Dendritic cell treated with granulocyte-macrophage colony-stimulating factor and Interleukin-4, amounts not matched to agents 40 ng/mL and 50 ng/mL, for 4 days (primary cell): ENCODE measurements at regions not wholly inside any gene's neighbourhood (a gene's known extent, or its start where the extent isn't known, plus 50 kb on each side); places are given as distances from the start of the nearest gene placed in this dataset.

ENCODE experiments used
- H3K27ac Mint-ChIP-seq: one replicate; pipeline ENCODE4 v1.8.0; 2022; ENCODE audit warnings: mild to moderate bottlenecking, mixed read lengths
- H3K27me3 Mint-ChIP-seq: one replicate; pipeline ENCODE4 v1.8.0; 2022; ENCODE audit warnings: mild to moderate bottlenecking, mixed read lengths
- H3K36me3 Mint-ChIP-seq: one replicate; pipeline ENCODE4 v1.8.0; 2022; ENCODE audit warnings: low read depth, mixed read lengths
- H3K4me1 Mint-ChIP-seq: one replicate; pipeline ENCODE4 v1.8.0; 2022; ENCODE audit warnings: low read depth, mixed read lengths
- H3K4me3 Mint-ChIP-seq: one replicate; pipeline ENCODE4 v1.8.0; 2022; ENCODE audit warnings: mild to moderate bottlenecking, moderate library complexity, mixed read lengths
- H3K9me3 Mint-ChIP-seq: one replicate; pipeline ENCODE4 v1.8.0; 2022; ENCODE audit warnings: mixed read lengths
- intact Hi-C: fragments of 100-400 bp; cut with micrococcal nuclease; formaldehyde crosslinking; loops from one replicate; pipeline ENCODE4 v1.15.0; 2022

DNA sequence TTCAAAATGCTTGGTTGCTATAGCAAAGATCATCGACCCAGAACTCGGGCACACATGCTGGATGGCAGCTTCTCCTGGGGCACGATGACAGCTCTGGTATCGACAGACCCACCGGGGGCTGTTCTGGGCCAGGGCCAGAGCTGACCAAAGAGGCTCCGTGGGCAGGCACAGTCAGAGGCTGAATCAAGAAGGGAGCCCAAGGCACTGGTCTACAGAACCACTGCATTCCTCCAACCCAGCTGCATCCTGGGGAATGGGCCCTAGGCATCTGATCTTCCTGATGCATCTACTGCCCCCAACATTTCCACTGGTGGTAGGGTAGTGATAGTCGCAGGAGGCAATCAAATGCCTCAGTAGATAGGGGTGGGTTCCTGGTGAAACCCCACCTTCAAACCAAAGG, 470.3 kb downstream of the TBC1D22A start:
- Mint-ChIP-seq H3K9me3 (peaks cover 14% of the 10 kb centered on the region), H3K27me3 (peaks cover 2% of the 10 kb centered on the region), H3K36me3 (no peaks in the 10 kb centered on the region), H3K27ac (no peak overlapping the region), H3K4me1 (no peaks in the 10 kb centered on the region), H3K4me3 (no peak overlapping the region)
- intact Hi-C loops, result no loop called here

DNA sequence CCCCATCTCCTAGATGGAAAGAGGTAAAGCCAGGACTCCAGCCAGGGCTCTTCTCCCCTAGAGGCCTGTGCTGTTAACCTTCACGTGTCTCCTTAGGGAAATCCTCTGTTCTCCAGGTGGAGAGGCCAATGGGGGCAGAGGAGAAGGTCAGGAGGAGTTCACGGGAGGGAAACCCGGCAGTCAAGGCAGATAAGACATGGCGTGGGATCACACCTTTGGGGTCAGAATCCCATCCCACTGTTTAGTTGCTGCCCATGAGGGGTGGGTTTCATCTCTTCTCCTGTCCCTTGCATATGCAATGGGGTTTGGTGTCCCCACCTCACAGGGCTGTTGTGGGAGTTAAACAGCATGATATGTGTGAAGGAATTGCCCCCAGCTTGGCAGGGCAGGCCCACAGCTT, 469.7 kb downstream of the TBC1D22A start:
- no peak overlapping the region for H3K27ac Mint-ChIP-seq
- peaks cover 2% of the 10 kb centered on the region for H3K27me3 Mint-ChIP-seq
- peaks cover 14% of the 10 kb centered on the region for H3K9me3 Mint-ChIP-seq
- H3K36me3 Mint-ChIP-seq, result no peaks in the 10 kb centered on the region
- H3K4me1 Mint-ChIP-seq, result no peaks in the 10 kb centered on the region
- H3K4me3 Mint-ChIP-seq, result no peak overlapping the region
- intact Hi-C loops, result no loop called here

DNA sequence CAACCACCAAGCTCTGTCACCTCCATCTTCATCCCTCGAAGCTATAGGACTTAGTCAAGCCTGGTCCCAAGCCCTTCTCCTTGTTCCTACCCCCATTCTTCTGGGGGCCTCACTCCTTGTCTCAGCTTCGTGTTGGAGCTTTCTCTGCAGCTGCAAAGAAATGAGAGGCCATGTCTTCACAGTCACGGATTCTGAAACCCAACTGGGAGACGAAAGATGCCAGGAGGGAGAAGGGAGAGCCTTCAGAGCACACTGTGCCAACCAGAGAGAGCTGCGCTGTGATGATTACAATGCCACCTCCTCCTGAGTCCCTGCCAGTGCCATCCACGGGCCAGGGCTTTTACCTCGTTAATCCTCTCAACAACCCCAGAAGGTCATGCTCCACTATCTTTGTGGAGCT, 469.3 kb downstream of the TBC1D22A start:
- Mint-ChIP-seq H3K4me1 (no peaks in the 10 kb centered on the region), H3K4me3 (no peak overlapping the region), H3K9me3 (peaks cover 14% of the 10 kb centered on the region), H3K36me3 (no peaks in the 10 kb centered on the region), H3K27me3 (peaks cover 2% of the 10 kb centered on the region), H3K27ac (no peak overlapping the region)
- intact Hi-C loops, result no loop called here

DNA sequence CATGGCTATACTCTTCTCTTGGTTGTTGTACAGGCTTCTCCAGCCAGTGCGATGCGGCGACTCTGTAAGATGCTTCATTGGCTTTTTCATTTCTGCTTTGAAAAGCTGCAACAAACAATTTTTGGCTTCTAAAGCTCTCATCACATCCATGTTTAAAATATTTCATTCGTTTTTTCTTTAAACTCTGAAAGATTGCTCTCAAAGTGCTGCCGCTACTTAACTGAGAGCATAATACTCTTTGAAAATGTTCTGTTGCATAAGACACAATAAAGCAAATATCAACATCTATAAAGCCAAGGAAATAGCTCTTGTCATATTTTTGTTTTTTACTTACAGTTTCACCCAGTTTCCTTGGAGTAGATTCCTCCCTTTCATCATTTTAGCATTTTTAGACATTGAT, 468.3 kb downstream of the TBC1D22A start:
- Mint-ChIP-seq H3K27me3 (peaks cover 2% of the 10 kb centered on the region), H3K9me3 (peaks cover 14% of the 10 kb centered on the region)
- intact Hi-C loops, result no loop called here

DNA sequence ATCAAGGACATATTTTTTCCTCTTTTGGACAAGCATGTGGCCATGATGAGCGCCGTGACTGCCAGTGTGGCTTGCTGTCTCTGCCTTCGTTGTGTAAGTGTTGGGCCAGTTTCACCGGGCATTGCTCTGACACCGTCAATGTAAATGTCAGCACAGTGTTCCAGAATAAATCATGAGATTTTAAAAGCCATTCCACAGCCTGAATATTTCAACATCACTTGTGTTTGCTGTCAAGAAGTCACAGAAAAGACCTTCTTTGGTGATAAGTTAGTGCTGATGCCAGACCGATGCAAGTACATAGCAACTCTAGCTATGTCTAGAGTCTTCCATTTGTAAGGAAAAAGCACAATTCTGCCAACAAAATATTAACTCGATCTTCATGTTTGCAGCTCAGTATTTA, 467.8 kb downstream of the TBC1D22A start:
- no peak overlapping the region for H3K4me3 Mint-ChIP-seq
- H3K36me3 Mint-ChIP-seq, result no peaks in the 10 kb centered on the region
- peaks cover 14% of the 10 kb centered on the region for H3K9me3 Mint-ChIP-seq
- peaks cover 2% of the 10 kb centered on the region for H3K27me3 Mint-ChIP-seq
- no peaks in the 10 kb centered on the region for H3K4me1 Mint-ChIP-seq
- intact Hi-C loops, result no loop called here
- H3K27ac Mint-ChIP-seq, result no peak overlapping the region

More for the DNA sequence above, 468.3 kb downstream of the TBC1D22A start:
- Mint-ChIP-seq H3K36me3 (no peaks in the 10 kb centered on the region), H3K27ac (no peak overlapping the region), H3K4me3 (no peak overlapping the region), H3K4me1 (no peaks in the 10 kb centered on the region)

DNA sequence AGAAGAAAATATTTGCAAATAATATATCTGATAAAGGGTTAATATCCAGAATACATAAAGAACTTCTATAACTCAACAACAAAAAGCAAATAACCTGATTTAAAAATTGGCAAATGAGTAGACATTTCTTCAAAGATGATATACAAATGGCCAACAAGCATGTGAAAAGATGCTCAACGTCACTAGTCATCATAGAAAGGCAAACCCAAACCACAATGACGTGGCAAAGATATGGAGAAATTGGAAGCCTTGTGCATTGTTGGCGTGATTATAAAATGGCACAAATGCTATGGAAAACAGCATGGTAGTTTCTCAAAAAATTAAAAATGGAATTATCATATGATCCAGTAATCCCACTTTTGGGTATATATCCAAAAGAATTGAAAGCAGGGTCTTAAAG, 466.3 kb downstream of the TBC1D22A start:
- Mint-ChIP-seq H3K4me1 (no peaks in the 10 kb centered on the region), H3K27ac (no peak overlapping the region), H3K9me3 (peaks cover 12% of the 10 kb centered on the region), H3K4me3 (no peak overlapping the region), H3K27me3 (peaks cover 4% of the 10 kb centered on the region), H3K36me3 (no peaks in the 10 kb centered on the region)
- intact Hi-C loops, result no loop called here

DNA sequence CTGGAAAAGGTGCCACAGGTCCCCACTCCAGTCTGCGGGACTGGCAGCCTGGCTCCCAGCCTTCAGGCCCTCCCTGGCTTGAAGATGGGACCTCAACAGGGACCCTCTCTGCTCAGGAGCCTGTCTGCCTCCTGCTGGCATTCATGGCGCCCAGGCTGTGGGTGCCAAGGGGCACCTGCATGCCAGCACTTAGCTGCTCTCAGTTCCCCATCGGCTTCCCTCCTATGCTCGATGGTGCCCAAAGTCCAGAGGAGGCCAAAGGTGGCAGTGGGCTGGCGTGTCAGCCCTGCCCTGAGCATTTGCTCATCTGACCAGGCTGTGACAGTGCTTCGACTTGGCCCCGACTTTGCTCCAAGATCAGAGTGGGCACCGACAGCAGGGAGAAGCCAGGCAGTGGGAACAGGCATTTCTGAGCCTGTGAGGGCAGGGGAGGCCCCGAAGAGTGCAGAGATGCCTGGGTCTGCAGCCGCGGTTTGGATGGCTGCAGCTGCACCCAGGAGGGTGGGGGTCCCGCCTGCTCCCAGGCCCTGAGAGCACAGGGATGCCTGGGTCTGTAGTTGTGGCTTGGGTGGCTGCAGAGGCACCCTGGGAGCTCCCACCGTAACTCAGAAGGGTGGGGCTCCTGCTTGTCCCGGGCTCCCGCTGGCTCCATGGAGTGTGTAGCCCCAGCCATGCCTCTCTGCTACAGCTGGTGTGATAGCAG, 463.6 kb downstream of the TBC1D22A start:
- Mint-ChIP-seq H3K36me3 (no peaks in the 10 kb centered on the region), H3K4me3 (no peak overlapping the region), H3K27ac (no peak overlapping the region), H3K9me3 (no peaks in the 10 kb centered on the region), H3K4me1 (no peaks in the 10 kb centered on the region), H3K27me3 (peaks cover 6% of the 10 kb centered on the region)
- intact Hi-C loops, result no loop called here

DNA sequence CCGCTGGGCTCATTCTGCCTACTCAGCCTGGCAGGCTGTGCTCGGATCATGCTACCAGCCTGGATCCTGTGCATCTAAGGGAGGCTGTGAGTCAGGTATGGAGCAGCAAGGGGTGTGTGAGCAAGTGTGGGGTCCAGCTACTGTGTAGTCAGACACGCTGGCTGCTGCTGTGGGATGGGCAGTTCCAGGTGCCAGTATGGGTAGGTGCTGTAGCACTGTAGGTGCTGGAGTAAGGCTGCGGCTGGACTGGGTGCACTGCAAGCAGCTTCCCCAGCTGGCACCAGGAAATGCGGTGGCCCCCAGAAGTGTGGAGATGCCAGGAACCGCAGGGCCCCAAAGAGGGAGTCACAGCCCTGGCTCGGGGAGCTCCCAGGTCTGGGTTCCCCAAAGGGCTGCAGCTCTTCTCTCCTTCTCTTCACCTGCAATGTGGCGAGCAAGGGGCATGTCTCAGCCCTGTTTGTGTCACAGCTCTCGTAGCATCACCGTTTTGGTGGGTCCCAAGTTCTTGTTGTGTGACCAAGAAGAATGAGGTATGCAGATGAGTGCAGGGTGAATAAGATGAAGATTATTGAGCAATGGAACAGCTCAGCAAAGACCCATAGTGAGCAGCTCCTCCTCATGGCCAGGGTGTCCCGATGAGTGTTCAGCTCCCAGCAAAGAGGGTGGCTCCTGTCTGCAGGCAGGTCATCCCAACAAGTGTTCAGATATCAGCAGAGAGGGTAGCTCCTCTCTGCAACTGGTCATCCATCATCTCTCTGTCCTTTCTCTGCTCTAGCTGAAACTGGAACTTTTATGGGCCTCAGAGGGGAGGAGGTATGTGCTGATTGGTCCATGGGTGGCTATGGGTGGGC, 462.9 kb downstream of the TBC1D22A start:
- intact Hi-C loops, result no loop called here

More for the DNA sequence above, 462.9 kb downstream of the TBC1D22A start:
- Mint-ChIP-seq H3K9me3 (no peaks in the 10 kb centered on the region), H3K27me3 (peaks cover 6% of the 10 kb centered on the region), H3K27ac (no peak overlapping the region), H3K4me3 (no peak overlapping the region), H3K36me3 (no peaks in the 10 kb centered on the region), H3K4me1 (no peaks in the 10 kb centered on the region)
